Posterior vena cava (tissue), 2 donors: ENCODE measurements at regions not wholly inside any gene's neighbourhood (a gene's known extent, or its start where the extent isn't known, plus 50 kb on each side); places are given as distances from the start of the nearest gene placed in this dataset.

Experiments used
- DNase-seq: peaks from one replicate; pipeline ENCODE4 v3.0.0-alpha.2; 2020; ENCODE audit warnings: low spot score
- intact Hi-C, 2 donors: fragments of 100-400 bp; cut with DNase I; formaldehyde crosslinking; loops; one replicate each; pipeline versions ENCODE4 v1.14.1 to v1.14.2; 2022 to 2023
- donor health status: DM: yes; HTN: yes; CAD: no.
- donor health status: DM: yes; HTN: yes; CAD: no.

- no peak for DNase-seq
- intact Hi-C loops: no loop called here
Measured at GRCh38 chr14:62117751-62118105, 355.5 kb downstream of the SNAPC1 start.

GRCh38 chr14:62118461-62118860, 356.2 kb downstream of the SNAPC1 start:
- intact Hi-C loops: no loop called here
- no peak for DNase-seq

- DNase-seq: no peak
- intact Hi-C loops: no loop called here
Measured at GRCh38 chr14:62118871-62119270, 356.7 kb downstream of the SNAPC1 start.

GRCh38 chr14:62123961-62124360, 361.7 kb downstream of the SNAPC1 start:
- no peak for DNase-seq
- intact Hi-C loops: loop anchor here in 1 of 2 donors (10.0 kb wide), 1 partner anchor 679 kb away; no protein-coding TSS in a partner anchor

GRCh38 chr14:62125793-62126192, 363.6 kb downstream of the SNAPC1 start:
- intact Hi-C loops: loop anchor here in 1 of 2 donors (10.0 kb wide), 1 partner anchor 681 kb away; no protein-coding TSS in a partner anchor

GRCh38 chr14:62126879-62127478, 364.8 kb downstream of the SNAPC1 start:
- no peak for DNase-seq
- intact Hi-C loops: loop anchor here in 1 of 2 donors (10.0 kb wide), 1 partner anchor 682 kb away; no protein-coding TSS in a partner anchor

More at GRCh38 chr14:62125793-62126192, 363.6 kb downstream of the SNAPC1 start:
- DNase-seq: no peak

- DNase-seq: no peak
- intact Hi-C loops: no loop called here
Measured at GRCh38 chr14:62130441-62130840, 368.2 kb downstream of the SNAPC1 start.

GRCh38 chr14:62133776-62134550, 371.7 kb downstream of the SNAPC1 start:
- DNase-seq: no peak
- intact Hi-C loops: no loop called here

- DNase-seq: no peak
Measured at GRCh38 chr14:62138593-62138992, 376.4 kb downstream of the SNAPC1 start.

GRCh38 chr14:62141139-62141538, 378.9 kb downstream of the SNAPC1 start:
- no peak for DNase-seq
- intact Hi-C loops: no loop called here

More at GRCh38 chr14:62138593-62138992, 376.4 kb downstream of the SNAPC1 start:
- intact Hi-C loops: no loop called here

- intact Hi-C loops: no loop called here
- no peak for DNase-seq
Measured at GRCh38 chr14:62143245-62143644, 381.0 kb downstream of the SNAPC1 start.

- intact Hi-C loops: no loop called here
- DNase-seq: no peak
Measured at GRCh38 chr14:62144863-62145262, 382.6 kb downstream of the SNAPC1 start.

- intact Hi-C loops: no loop called here
- DNase-seq: no peak
Measured at GRCh38 chr14:62146030-62146429, 383.8 kb downstream of the SNAPC1 start.

- intact Hi-C loops: no loop called here
- DNase-seq: no peak
Measured at GRCh38 chr14:62156052-62156451, 393.8 kb downstream of the SNAPC1 start.

- intact Hi-C loops: no loop called here
Measured at GRCh38 chr14:62158779-62159178, 396.6 kb downstream of the SNAPC1 start.

GRCh38 chr14:62159314-62159713, 397.1 kb downstream of the SNAPC1 start:
- intact Hi-C loops: no loop called here
- DNase-seq: no peak

More at GRCh38 chr14:62158779-62159178, 396.6 kb downstream of the SNAPC1 start:
- DNase-seq: no peak

GRCh38 chr14:62162998-62163589, 400.9 kb downstream of the SNAPC1 start:
- DNase-seq: no peak
- intact Hi-C loops: no loop called here

- intact Hi-C loops: no loop called here
- DNase-seq: no peak
Measured at GRCh38 chr14:62168564-62169155, 406.4 kb downstream of the SNAPC1 start.

- no peak for DNase-seq
- intact Hi-C loops: no loop called here
Measured at GRCh38 chr14:62179367-62180018, 417.3 kb downstream of the SNAPC1 start.

- intact Hi-C loops: no loop called here
- no peak for DNase-seq
Measured at GRCh38 chr14:62181591-62181990, 419.4 kb downstream of the SNAPC1 start.
